Upper lobe of left lung (tissue), 6 donors: ENCODE measurements at regions not wholly inside any gene's neighbourhood (a gene's known extent, or its start where the extent isn't known, plus 50 kb on each side); places are given as distances from the start of the nearest gene placed in this dataset.

ENCODE experiments used
- ATAC-seq, 2 donors: fragments of 200-7000 bp; cut with Tn5 transposase; one replicate each; pipeline ENCODE4 v1.9.1; 2022; ENCODE audit warnings: mild to moderate bottlenecking in 2 of 2, moderate library complexity in 2 of 2; ENCODE audit not compliant: low FRiP score in 2 of 2
- DNase-seq, 2 donors: peaks; one replicate each; pipeline ENCODE4 v3.0.0-alpha.2; 2019 to 2020
- H3K27ac ChIP-seq, 4 donors: fragments of 200-600 bp; sonication (generic); one replicate each; pipeline ENCODE4 v1.5.1; 2016 to 2019
- H3K27me3 ChIP-seq, 4 donors: fragments of 200-600 bp; sonication (generic); one replicate each; pipeline ENCODE4 v1.5.1; 2017 to 2019
- H3K36me3 ChIP-seq, 4 donors: fragments of 200-600 bp; sonication (generic); one replicate each; pipeline ENCODE4 v1.5.1; 2016 to 2019
- H3K4me1 ChIP-seq, 4 donors: fragments of 200-600 bp; sonication (generic); one replicate each; pipeline ENCODE4 v1.5.1; 2018 to 2019
- H3K4me3 ChIP-seq, 4 donors: fragments of 200-600 bp; sonication (generic); one replicate each; pipeline ENCODE4 v1.5.1; 2017 to 2019; ENCODE audit warnings: mild to moderate bottlenecking in 2 of 4, moderate library complexity in 1 of 4
- H3K9me3 ChIP-seq, 4 donors: fragments of 200-600 bp; sonication (generic); one replicate each; pipeline ENCODE4 v1.5.1; 2018 to 2019
- CTCF ChIP-seq, 6 experiments: fragments of 450-650 bp in 4 of 6; fragments of 200-600 bp in 2 of 6; sonication (generic) in 2 of 6; IDR thresholded peaks; one replicate each; pipeline ENCODE4 v1.5.1; 2016 to 2019; ENCODE audit warnings: antibody characterized with exemption in 6 of 6
- EP300 ChIP-seq, 4 donors: sonication (generic); formaldehyde crosslinking; IDR thresholded peaks; one replicate each; pipeline ENCODE4 v1.5.1; 2017; ENCODE audit warnings: antibody characterized with exemption in 4 of 4, control low read depth in 2 of 4
- POLR2A ChIP-seq, 4 donors: fragments of 450-650 bp; IDR thresholded peaks; one replicate each; pipeline ENCODE4 v1.5.1; 2016 to 2017; ENCODE audit warnings: antibody characterized with exemption in 4 of 4, mild to moderate bottlenecking in 2 of 4
- POLR2AphosphoS5 ChIP-seq, 2 donors: sonication (generic); formaldehyde crosslinking; IDR thresholded peaks; one replicate each; pipeline ENCODE4 v1.5.1; 2017; ENCODE audit warnings: antibody characterized with exemption in 2 of 2
- WGBS, 2 donors: methylation state at CpG; one replicate each; pipeline ENCODE4 v1.1.5; 2017 to 2018; 5-methylcytosine and 5-hydroxymethylcytosine counted together
- donor health status: DM: no; HTN: no; CAD: no; lungs with moderate emphysema.
- donor health status: DM: no; HTN: yes; CAD: no; lungs with severe emphysema.

GRCh38 chr3:117600666-117601065 lies 891.1 kb downstream of the TUSC7 start:
- WGBS, 2 donors: 84 to 96% methylated on average over 4 of the region's 4 CpGs
- no peak for ATAC-seq
- no peaks in the 10 kb centered on the region for H3K4me1 ChIP-seq

GRCh38 chr3:117602058-117602644 lies 892.6 kb downstream of the TUSC7 start:
- 65 to 73% methylated on average over 4 of the region's 4 CpGs for WGBS, 2 donors
- no peak overlapping the region for H3K4me3 ChIP-seq
- no peaks in the 10 kb centered on the region for H3K4me1 ChIP-seq
- no peaks in the 10 kb centered on the region for H3K36me3 ChIP-seq
- DNase-seq: no peak
- H3K27me3 ChIP-seq: no peaks in the 10 kb centered on the region
- ATAC-seq: no peak
- TF ChIP-seq EP300 (IDR thresholded peaks at IDR 0.05) (no peak), CTCF (IDR thresholded peaks at IDR 0.05) (no peak), POLR2A (IDR thresholded peaks at IDR 0.05) (no peak), POLR2AphosphoS5 (IDR thresholded peaks at IDR 0.05) (no peak)
- no peak overlapping the region for H3K27ac ChIP-seq
- H3K9me3 ChIP-seq: no peaks in the 10 kb centered on the region

More at GRCh38 chr3:117600666-117601065, 891.1 kb downstream of the TUSC7 start:
- H3K4me3 ChIP-seq: no peak overlapping the region
- TF ChIP-seq CTCF (IDR thresholded peaks at IDR 0.05) (no peak), EP300 (IDR thresholded peaks at IDR 0.05) (no peak), POLR2A (IDR thresholded peaks at IDR 0.05) (no peak)
- no peaks in the 10 kb centered on the region for H3K27me3 ChIP-seq
- H3K36me3 ChIP-seq: no peaks in the 10 kb centered on the region
- no peak overlapping the region for H3K27ac ChIP-seq
- DNase-seq: no peak
- no peaks in the 10 kb centered on the region for H3K9me3 ChIP-seq

- no peaks in the 10 kb centered on the region for H3K27me3 ChIP-seq
- H3K27ac ChIP-seq: no peak overlapping the region
- DNase-seq (no peak), ATAC-seq (peak in 1 of 2 donors; percentile 55)
- 39 to 41% methylated on average over 3 of the region's 3 CpGs for WGBS, 2 donors
- no peaks in the 10 kb centered on the region for H3K36me3 ChIP-seq
- no peaks in the 10 kb centered on the region for H3K4me1 ChIP-seq
- TF ChIP-seq POLR2A (IDR thresholded peaks at IDR 0.05): no peak
- no peak for TF ChIP-seq EP300 (IDR thresholded peaks at IDR 0.05)
- TF ChIP-seq POLR2AphosphoS5 (IDR thresholded peaks at IDR 0.05): no peak
- no peak for TF ChIP-seq CTCF (IDR thresholded peaks at IDR 0.05)
- H3K4me3 ChIP-seq: no peak overlapping the region
- no peaks in the 10 kb centered on the region for H3K9me3 ChIP-seq
Measured at GRCh38 chr3:117603097-117603496, 893.5 kb downstream of the TUSC7 start.

GRCh38 chr3:117606866-117607265 lies 897.3 kb downstream of the TUSC7 start:
- Histone ChIP-seq H3K27me3 (no peaks in the 10 kb centered on the region), H3K27ac (no peak overlapping the region), H3K36me3 (no peaks in the 10 kb centered on the region), H3K9me3 (no peaks in the 10 kb centered on the region), H3K4me1 (no peaks in the 10 kb centered on the region), H3K4me3 (no peak overlapping the region)
- no peak for TF ChIP-seq POLR2A (IDR thresholded peaks at IDR 0.05)
- TF ChIP-seq EP300 (IDR thresholded peaks at IDR 0.05): no peak
- TF ChIP-seq CTCF (IDR thresholded peaks at IDR 0.05): no peak
- no peak for TF ChIP-seq POLR2AphosphoS5 (IDR thresholded peaks at IDR 0.05)
- ATAC-seq: no peak
- WGBS, 2 donors: 37% methylated on average over 2 of the region's 2 CpGs
- no peak for DNase-seq

GRCh38 chr3:117609330-117609729 lies 899.8 kb downstream of the TUSC7 start:
- no peak for ATAC-seq
- TF ChIP-seq CTCF (IDR thresholded peaks at IDR 0.05) (no peak), POLR2AphosphoS5 (IDR thresholded peaks at IDR 0.05) (no peak), POLR2A (IDR thresholded peaks at IDR 0.05) (no peak), EP300 (IDR thresholded peaks at IDR 0.05) (no peak)
- Histone ChIP-seq H3K4me3 (no peak overlapping the region), H3K27ac (no peak overlapping the region), H3K36me3 (no peaks in the 10 kb centered on the region), H3K27me3 (no peaks in the 10 kb centered on the region), H3K4me1 (no peaks in the 10 kb centered on the region), H3K9me3 (no peaks in the 10 kb centered on the region)
- DNase-seq: no peak
- WGBS, 2 donors: 63 to 74% methylated on average over 4 of the region's 4 CpGs
